HG02642 (cell line): ENCODE measurements at regions not wholly inside any gene's neighbourhood (a gene's known extent, or its start where the extent isn't known, plus 50 kb on each side); places are given as distances from the start of the nearest gene placed in this dataset.

ENCODE experiments used
- ATAC-seq: cut with Tn5 transposase; IDR thresholded peaks from one replicate; pipeline ENCODE4 v1.9.1; 2021; ENCODE audit warnings: mild to moderate bottlenecking; ENCODE audit not compliant: unreplicated experiment, poor library complexity

DNA sequence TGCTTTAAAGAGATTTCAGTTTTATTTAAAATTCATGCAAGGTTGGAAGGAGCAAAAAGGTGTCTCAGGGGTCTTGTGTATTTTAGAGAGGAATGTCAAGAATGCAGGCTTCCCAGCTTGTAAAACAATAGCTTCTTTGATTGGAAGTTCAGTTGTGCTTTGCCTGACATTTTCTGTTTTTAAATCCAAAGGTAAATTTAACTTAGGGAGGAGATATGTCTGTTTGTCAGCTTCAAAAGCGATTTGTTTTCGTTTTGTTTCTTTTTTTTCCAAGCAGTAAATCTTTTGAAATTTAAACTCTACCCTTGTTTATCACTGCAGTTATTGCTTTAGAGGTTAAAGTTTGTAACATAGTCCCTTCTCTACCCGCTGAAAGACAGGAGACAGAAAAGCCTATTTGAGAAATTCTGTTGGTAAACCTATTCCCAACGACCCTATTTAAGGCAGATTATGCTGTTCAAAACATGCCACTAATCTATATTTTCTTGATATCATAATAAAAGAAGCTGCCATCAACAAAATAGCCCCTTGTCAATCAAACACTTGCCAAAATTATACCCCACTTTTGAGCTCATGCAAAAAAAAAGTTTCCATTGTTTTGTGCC lies 639.6 kb downstream of the IRS1 start:
- ATAC-seq = no peak

DNA sequence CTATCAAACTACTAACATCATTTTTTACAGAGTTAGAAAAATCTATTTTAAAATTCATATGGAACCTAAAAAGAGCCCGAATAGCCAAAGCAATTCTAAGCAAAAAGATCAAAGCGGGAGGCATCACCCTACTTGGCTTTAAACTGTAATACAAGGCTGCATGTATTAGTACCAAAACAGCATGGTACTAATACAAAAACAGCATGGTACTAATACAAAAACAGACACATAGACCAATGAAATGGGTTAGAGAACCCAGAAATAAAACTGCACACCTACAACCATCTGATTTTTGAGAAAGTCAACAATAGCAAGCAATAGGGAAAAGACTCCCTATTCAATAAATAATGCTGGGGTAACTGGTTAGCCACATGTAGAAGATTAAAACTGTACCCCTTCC lies 640.7 kb downstream of the IRS1 start:
- ATAC-seq = no peak

DNA sequence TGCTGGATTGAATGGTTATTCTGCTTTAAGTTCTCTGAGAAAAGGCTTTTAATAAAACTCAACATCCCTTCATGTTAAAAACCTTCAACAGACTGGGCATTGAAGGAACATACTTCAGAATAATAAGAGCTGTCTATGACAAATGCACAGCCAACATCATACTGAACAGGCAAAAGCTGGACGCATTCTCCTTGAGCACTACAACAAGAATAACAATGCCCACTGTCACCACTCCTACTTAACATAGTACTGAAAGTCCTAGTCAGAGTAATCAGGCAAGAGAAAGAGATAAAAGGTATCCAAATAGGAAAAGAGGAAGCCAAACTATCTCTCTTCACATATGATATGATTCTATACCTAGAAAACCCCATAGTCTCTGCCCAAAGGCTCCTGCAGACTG lies 641.4 kb downstream of the IRS1 start:
- ATAC-seq = no peak

- ATAC-seq = no peak
Measured at GRCh38 chr2:226155093-226155875, 644.3 kb downstream of the IRS1 start.

- no peak for ATAC-seq
Measured at GRCh38 chr2:226154610-226155009, 645.0 kb downstream of the IRS1 start.

DNA sequence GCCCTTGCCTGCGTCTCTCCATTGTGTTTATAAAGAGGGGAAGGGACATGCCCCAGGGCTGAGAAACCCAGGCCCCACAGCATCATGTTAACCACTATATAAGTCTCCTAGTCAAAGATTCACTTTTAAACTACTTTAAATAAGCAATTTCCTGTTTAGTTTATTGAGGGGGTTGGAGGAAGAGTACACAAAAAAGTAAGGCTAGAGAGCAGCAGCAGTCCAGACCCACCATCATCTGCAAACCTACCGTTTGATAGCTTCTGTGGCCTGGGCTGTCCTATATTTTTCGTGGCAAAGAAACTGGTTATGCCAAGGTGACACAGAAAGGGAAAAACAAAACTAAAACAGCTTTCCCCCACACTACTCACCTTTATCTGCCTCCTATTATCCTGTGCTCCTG lies 646.1 kb downstream of the IRS1 start:
- ATAC-seq = no peak

DNA sequence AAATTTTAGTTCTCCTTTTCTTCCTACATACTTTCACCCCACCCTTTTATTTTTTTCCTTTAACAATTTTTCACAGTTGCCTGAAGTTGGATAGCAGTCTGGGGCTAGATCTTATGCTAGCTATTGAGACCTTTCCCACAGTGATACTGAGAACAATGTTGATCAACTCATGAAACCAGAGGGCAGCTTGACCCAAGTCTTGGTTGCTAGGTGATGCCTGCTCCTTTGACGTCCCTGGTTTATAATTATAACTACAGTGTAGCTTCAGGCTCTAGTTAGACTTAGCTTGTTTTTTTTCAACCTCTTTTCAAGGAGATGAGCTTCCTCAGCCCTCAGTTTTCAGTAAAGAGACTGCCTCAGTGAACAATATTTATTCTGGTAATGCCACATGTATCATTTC lies 648.5 kb downstream of the IRS1 start:
- ATAC-seq = no peak

DNA sequence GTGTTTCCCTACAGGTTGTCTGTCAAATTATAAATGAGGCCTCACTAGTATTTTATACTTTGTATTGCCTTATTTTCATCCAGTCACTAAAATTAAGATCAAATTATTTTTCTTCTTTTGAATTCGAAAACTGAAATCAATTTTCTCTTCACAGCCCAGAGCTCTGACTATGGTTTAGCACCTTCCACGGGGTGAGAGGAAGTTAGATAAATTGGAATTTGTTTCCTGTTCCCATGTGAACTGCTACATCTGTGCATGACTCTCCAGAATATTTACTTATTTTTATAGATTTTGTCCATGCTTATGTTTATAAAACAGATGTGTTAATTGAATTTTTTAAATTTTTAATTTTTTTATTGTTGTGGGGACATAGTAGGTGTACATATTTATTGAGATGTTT lies 656.5 kb downstream of the IRS1 start:
- no peak for ATAC-seq

- ATAC-seq = no peak
Measured at GRCh38 chr2:226142463-226142862, 657.2 kb downstream of the IRS1 start.

DNA sequence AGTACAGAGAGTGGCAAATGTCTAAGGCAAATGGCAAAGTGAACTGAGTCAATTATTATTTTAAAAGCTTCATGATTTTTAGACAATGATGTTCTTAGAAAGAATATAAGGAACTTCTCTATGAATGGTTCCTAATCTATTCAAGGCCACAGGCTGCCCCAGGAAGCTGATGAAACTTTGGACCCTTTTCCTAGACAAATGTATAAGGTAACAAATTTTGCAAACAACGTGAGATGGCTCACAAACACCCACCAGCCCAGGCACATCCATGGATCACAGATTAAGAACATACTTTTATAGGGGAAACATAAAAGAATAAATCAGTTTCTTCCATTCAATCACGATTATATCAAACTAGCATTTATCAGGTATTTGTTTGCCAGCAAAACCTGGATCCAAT lies 659.0 kb downstream of the IRS1 start:
- ATAC-seq = no peak

DNA sequence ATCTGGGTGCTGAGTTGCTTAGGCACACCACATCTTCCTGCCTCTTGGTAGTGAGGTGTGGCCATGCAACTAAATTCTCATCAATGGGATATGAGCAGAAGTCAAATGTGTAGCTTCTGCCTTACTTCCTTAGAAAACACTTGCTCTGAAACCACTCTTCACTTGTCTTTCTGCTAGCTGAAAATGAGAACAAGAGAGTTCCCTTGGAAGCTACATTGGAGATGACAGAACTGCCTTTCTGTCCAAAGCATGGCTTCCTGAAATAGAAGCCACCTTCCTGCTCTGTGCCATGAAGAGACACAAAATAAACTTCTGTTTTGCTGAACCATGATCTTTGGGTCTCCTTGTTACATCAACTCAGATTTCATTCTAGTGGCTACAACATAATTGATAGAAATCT lies 659.9 kb downstream of the IRS1 start:
- ATAC-seq = no peak

DNA sequence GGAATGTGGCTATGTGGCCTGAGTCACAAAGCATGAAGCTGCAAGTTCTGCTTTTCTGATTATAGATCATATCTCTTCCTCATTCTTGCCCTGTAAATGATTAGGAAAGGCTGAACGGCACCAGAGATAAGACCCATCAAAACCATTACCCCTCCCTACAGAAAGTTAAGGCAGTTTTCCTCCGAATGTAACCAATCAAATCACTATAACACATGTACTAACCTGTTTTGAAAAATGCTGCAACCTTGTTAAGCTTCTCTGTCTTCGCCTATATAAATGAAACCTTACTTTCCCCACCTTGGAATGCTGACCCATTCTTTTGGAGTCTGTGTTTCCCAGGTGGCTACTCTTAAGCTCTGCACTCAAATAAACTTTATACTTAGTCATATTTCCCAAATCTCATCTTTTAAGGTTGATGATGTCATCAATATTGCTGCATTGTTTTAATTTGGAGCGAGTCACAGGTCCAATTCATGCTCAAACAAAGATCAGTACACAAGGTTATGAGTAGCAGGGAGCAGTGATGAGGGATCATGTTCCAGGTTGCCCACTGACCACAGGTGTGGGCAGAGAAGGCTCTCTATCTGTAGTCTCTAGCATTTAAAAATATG lies 662.3 kb downstream of the IRS1 start:
- ATAC-seq = peak; percentile 40

- peak; percentile 66 for ATAC-seq
Measured at GRCh38 chr2:226136739-226137138, 662.9 kb downstream of the IRS1 start.

- ATAC-seq = no peak
Measured at GRCh38 chr2:226135861-226136548, 663.6 kb downstream of the IRS1 start.

- no peak for ATAC-seq
Measured at GRCh38 chr2:226132323-226133215, 667.1 kb downstream of the IRS1 start.

GRCh38 chr2:226131299-226131784 lies 668.3 kb downstream of the IRS1 start:
- ATAC-seq = no peak

- no peak for ATAC-seq
Measured at GRCh38 chr2:226130192-226130591, 669.4 kb downstream of the IRS1 start.

DNA sequence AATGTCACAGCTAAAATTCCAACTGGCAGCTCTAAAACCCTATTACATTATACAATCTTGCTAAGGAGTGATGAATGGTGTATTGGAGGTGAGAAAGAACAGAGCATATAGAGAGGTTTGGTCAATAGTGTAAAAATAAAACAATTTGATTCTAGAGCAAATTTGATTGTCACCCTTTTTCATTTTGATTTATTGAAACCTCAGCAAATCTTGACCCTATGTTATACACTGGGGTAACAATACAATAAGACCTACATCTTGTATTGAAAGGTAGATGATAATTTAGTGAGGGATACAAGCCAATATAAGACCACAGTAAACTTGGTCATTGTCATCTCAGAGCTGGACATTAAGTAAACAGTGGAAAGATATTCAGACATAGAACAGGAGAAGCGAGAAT lies 671.9 kb downstream of the IRS1 start:
- no peak for ATAC-seq

DNA sequence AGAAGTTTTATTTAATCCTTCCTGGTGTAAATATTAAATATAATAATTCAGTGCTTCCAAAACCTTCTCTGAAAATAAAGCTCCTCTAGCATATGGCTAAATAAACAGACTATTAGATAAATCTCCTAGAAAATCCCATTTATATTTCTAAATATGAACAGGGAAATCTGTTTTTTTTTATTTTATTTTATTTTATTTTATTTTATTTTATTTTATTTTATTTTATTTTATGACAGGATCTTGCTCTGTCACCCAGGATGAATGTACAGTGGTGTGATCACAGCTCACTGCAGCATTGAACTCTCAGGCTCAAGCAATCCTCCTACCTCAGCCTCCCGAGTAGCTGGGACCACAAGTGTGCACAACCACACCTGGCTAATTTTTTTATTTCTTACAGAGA lies 673.5 kb downstream of the IRS1 start:
- ATAC-seq = no peak
